Fibroblast of the aortic adventitia (primary cell): ENCODE measurements at regions not wholly inside any gene's neighbourhood (a gene's known extent, or its start where the extent isn't known, plus 50 kb on each side); places are given as distances from the start of the nearest gene placed in this dataset.

Experiments used
- DNase-seq: peaks from one replicate; pipeline ENCODE4 v3.0.0-alpha.2; 2010; ENCODE audit warnings: low read depth
- H3K4me3 ChIP-seq: 2 replicates; pipeline ENCODE4 v1.5.1; 2011; ENCODE audit warnings: low read depth, mild to moderate bottlenecking, control low read depth, low read length, moderate library complexity
- CTCF ChIP-seq: IDR thresholded peaks from 2 replicates; pipeline ENCODE4 v1.5.1; 2011; ENCODE audit warnings: mild to moderate bottlenecking, low read length, control low read depth, inconsistent platforms; ENCODE audit not compliant: insufficient read depth

DNA sequence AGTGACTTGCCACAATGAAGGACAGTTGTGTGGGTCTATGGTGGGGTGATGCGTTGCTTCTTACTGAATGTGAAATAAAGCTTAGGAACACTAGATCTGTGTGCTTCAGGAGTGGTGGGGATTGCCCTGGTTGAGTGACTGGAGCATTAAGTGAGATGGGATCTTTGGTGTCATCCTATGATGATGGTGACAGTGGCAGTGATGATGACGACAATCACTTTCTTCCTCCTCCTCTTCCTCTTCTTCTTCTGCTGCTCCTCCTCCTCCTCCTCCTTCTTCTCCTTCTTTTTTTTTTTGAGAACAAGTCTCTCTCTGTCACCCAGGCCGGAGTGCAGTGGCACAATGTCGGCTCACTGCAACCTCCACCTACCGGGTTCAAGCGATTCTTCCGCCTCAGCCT is 396.8 kb downstream of the SEC14L1 start:
- TF ChIP-seq CTCF = no peak
- no peak overlapping the region for H3K4me3 ChIP-seq
- no peak for DNase-seq

GRCh38 chr17:77540531-77540930 is 399.8 kb downstream of the SEC14L1 start:
- no peak for TF ChIP-seq CTCF
- no peak for DNase-seq
- no peak overlapping the region for H3K4me3 ChIP-seq

GRCh38 chr17:77540975-77541374 is 400.2 kb downstream of the SEC14L1 start:
- no peak for TF ChIP-seq CTCF
- no peak overlapping the region for H3K4me3 ChIP-seq
- no peak for DNase-seq

DNA sequence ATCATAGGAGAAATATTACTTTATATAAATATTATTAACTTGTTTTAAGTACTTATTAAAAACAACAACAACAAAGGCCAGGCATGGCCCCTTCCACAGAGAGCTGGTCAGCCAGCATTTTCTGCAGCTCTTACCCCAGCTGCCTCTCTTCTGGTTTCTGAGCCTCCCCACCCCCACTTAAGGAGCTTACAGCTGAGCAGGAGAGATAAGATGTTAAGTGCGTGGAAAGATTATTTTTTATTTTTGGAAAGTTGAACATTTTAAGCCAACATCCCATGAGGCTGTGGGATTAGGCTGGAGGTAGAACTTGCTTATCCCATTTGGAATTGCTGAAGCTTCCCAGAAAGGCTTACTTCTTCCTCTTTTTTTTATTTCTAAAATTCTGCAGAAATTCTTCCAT is 401.2 kb downstream of the SEC14L1 start:
- no peak overlapping the region for H3K4me3 ChIP-seq
- no peak for TF ChIP-seq CTCF
- DNase-seq = peak; percentile 71

DNA sequence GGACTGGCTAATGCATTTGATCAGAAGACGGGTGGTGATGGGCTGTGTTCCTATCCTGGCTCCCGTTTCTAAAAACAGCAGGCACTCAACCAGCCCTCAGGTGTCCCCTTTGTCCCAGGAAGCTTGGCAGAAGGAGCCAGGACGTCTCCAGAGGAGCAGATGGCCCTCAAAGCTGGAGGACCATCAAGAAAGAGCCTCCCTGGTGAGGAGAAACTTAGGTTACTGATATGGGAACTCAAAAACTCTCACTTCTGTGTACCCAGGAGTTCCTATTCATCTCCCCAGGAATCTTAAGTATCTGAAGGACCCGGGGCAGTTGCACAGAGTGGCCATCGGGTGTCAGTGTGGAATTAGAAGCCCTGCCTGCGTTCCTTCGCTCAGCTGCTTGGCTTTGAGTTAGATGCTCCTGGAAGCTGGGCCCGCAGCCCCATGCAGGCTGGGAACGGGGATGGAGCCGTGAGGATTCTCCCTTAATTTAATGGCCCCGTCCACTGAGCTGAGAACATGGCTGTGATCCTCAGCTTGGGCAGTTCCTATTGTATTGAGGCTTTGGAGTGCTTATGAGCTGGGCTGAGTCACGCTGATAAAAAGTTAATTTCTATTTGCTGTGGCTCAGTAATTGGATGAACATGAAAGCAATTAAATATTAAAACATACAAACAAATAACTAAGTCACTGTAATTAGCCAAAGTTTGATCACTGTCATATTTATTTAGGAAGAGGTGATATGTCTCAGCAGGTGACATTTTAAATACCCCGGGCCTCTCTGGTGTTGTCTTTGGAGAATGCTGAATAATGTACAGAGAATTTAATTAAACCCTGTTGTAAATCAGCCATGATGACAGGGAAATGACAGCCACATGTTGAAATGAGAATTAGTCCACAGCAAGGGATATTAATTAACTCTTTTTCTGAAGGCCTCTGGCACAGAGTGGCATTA is 402.1 kb downstream of the SEC14L1 start:
- DNase-seq = peak; percentile 91
- no peak overlapping the region for H3K4me3 ChIP-seq
- TF ChIP-seq CTCF = peak; percentile 98

DNA sequence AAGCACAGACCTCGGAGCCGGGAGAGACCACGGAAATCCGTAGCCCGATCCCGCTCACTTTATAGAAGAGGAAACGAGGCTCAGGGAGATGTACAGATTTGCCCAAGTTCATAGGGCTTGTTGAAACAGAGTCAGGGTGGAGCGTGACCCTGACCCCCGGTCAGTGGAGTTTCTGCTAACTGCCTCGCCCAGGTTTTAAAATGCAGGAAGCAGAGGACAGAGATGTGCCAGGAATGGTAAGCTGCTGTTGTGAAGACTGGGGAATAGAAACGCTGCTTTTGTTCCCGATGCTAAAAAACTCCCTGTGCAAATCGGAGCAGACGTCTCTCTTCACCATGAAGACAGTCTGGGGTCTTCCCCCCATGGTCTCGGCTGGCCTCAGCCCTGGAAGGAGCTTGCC is 403.0 kb downstream of the SEC14L1 start:
- H3K4me3 ChIP-seq = no peak overlapping the region
- DNase-seq = no peak
- no peak for TF ChIP-seq CTCF
